Mucosa of descending colon (tissue), 3 donors: ENCODE measurements at regions not wholly inside any gene's neighbourhood (a gene's known extent, or its start where the extent isn't known, plus 50 kb on each side); places are given as distances from the start of the nearest gene placed in this dataset.

Experiments used
- ATAC-seq: fragments of 200-7000 bp; cut with Tn5 transposase; one replicate; pipeline ENCODE4 v1.9.1; 2020; ENCODE audit warnings: mild to moderate bottlenecking, moderate library complexity
- DNase-seq, 3 donors: peaks; one replicate each; pipeline ENCODE4 v3.0.0-alpha.2; 2020
- H3K36me3 ChIP-seq: fragments of 200-600 bp; one replicate; pipeline ENCODE4 v1.8.0; 2021; ENCODE audit warnings: low read depth, mild to moderate bottlenecking
- H3K4me1 ChIP-seq: fragments of 200-600 bp; one replicate; pipeline ENCODE4 v1.8.0; 2021; ENCODE audit warnings: low read depth, mild to moderate bottlenecking
- H3K4me3 ChIP-seq: fragments of 200-600 bp; one replicate; pipeline ENCODE4 v1.8.0; 2021; ENCODE audit warnings: mild to moderate bottlenecking
- H3K9me3 ChIP-seq: fragments of 200-600 bp; one replicate; pipeline ENCODE4 v1.8.0; 2021; ENCODE audit warnings: mild to moderate bottlenecking
- intact Hi-C, 2 donors: fragments of 100-400 bp; cut with DNase I in 1 of 2; cut with micrococcal nuclease in 1 of 2; formaldehyde crosslinking; loops; one replicate each; pipeline versions ENCODE4 v1.11.0 to v1.11.1; 2022; cut with DNase I, micrococcal nuclease
- TF ChIP-seq, protein P1 (sequence below): fragments of 200-600 bp; IDR thresholded peaks from one replicate; pipeline ENCODE4 v1.8.0; 2022; ENCODE audit warnings: antibody characterized with exemption, mild to moderate bottlenecking
- donor health status: DM: no; HTN: no; CAD: no; lungs with moderate emphysema.
- donor health status: DM: no; HTN: no; CAD: no.
- donor health status: DM: no; HTN: yes; CAD: no.

DNA sequence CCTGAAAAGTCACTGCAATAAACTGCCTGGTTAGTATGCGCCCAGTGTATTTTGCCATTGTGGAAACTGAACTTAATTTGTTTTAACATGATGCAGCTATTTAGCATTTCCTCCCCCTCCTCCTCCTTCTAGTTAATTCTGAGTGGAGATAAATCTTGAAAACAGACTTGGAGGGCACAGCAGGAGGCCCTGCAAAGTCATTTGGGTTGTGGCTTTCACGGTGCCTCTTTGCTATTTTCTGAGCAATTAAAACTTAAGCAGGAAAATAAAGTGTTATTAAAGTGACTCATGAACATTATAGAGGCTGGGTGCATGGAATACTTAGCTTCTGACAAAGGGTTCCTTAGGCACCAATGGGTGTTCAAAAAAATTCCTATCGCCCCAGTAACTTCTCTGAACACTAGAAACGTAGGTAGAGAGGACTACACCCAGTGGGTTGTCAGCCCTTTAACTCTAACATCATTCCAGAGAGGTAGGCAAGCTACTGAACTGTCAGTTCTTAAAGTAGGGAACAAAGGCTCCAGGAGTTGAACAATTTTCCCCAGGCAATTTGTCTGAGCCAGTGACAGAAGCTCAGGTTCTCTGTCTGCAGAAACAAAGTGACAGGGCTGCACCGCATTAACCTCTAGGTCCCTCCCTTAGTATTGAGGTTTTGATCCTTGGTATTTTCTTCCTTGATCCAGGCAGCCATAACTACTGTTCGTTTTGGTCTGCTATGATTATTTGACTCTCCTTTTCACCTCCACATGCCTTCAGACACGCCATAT, 158.3 kb upstream of the KIT start:
- intact Hi-C loops = no loop called here
- DNase-seq = no peak
- TF ChIP-seq, protein P1, sequence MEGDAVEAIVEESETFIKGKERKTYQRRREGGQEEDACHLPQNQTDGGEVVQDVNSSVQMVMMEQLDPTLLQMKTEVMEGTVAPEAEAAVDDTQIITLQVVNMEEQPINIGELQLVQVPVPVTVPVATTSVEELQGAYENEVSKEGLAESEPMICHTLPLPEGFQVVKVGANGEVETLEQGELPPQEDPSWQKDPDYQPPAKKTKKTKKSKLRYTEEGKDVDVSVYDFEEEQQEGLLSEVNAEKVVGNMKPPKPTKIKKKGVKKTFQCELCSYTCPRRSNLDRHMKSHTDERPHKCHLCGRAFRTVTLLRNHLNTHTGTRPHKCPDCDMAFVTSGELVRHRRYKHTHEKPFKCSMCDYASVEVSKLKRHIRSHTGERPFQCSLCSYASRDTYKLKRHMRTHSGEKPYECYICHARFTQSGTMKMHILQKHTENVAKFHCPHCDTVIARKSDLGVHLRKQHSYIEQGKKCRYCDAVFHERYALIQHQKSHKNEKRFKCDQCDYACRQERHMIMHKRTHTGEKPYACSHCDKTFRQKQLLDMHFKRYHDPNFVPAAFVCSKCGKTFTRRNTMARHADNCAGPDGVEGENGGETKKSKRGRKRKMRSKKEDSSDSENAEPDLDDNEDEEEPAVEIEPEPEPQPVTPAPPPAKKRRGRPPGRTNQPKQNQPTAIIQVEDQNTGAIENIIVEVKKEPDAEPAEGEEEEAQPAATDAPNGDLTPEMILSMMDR = no peak
- Histone ChIP-seq H3K4me3 (no peak overlapping the region), H3K36me3 (no peaks in the 10 kb centered on the region), H3K9me3 (no peaks in the 10 kb centered on the region), H3K4me1 (no peaks in the 10 kb centered on the region)
- ATAC-seq = no peak

DNA sequence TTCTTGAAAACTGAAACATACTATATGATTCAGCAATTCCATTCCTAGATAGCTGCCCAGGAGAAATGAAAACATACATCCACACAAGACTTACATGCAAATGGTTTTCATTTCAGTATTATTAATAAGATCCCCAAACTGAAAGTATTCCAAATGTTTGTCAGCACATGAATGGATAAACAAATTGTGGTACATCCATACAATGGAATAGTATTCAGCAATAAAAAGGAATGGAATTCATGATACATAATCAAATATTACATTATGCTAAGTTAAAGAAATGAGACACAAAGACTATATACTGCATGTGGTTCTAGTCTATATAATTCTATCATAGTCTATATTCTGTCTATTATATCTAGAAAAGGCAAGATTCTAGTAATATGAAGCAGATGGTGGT, 152.4 kb upstream of the KIT start:
- Histone ChIP-seq H3K9me3 (peaks cover 2% of the 10 kb centered on the region), H3K4me1 (no peaks in the 10 kb centered on the region), H3K36me3 (no peaks in the 10 kb centered on the region), H3K4me3 (no peak overlapping the region)
- TF ChIP-seq, protein P1 = no peak
- ATAC-seq = no peak
- DNase-seq = no peak
- intact Hi-C loops = no loop called here

DNA sequence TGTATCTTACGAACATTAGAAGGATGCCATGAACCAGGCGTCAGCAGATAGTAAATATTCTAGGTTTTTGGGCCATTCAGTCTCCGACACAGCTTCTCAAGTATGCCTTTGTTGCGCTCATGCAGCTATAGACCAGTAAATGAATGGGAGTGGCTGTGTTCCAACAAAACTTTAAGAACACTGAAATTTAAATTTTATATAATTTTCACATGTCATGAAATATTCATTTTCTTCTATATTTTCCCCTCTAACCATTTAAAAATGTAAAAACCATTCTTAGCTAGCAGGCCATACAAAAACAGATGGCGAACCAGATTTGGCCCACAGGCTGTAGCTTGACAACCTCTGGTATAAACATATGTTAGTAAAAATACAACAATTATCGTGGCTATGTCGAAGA, 151.8 kb upstream of the KIT start:
- intact Hi-C loops = no loop called here
- no peaks in the 10 kb centered on the region for H3K4me1 ChIP-seq
- TF ChIP-seq, protein P1 = no peak
- DNase-seq (no peak), ATAC-seq (no peak)
- peaks cover 2% of the 10 kb centered on the region for H3K9me3 ChIP-seq
- no peak overlapping the region for H3K4me3 ChIP-seq
- H3K36me3 ChIP-seq = no peaks in the 10 kb centered on the region

DNA sequence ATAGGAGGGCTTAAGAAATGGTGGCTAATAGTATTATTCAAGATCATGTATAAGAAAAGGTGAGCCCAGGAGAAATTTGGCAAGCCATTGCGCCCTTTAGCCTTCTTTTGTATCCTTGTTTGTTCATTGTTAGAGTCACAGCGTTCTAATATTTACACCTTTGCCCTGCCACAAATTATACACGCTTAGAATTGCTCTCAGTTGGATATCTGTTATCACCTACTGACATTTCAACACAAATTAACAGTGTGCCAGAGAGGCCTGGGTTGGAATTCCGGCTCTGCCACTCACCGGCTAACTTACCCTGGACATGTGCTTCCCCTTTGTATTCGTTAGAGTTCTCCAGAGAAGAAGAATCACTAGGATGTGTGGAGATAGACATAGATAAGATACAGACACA, 148.7 kb upstream of the KIT start:
- no peak for ATAC-seq

DNA sequence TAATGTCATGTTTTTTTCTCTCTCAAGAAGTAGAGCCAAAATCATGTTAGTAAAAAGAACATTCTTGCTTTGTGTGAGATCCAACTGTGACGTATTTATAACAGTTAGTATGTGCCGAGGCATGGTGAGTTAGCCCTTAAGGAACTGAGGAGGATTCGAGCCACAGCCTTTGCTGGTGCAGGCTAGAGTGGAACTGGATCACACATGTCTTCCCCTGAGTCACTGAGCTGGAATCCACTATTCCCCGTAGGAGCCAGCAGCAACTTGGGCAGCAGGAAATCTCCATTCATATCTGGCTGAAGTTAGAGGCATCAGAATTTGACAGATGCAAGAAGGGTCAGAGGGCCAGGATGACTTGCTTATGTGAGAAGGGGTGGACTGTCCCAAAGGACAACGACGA, 144.6 kb upstream of the KIT start:
- Histone ChIP-seq H3K9me3 (no peaks in the 10 kb centered on the region), H3K36me3 (no peaks in the 10 kb centered on the region), H3K4me1 (no peaks in the 10 kb centered on the region), H3K4me3 (no peak overlapping the region)
- ATAC-seq (no peak), DNase-seq (no peak)
- intact Hi-C loops = no loop called here
- TF ChIP-seq, protein P1 = no peak

More for the DNA sequence above, 148.7 kb upstream of the KIT start:
- intact Hi-C loops = no loop called here
- TF ChIP-seq, protein P1 = no peak
- Histone ChIP-seq H3K4me1 (no peaks in the 10 kb centered on the region), H3K4me3 (no peak overlapping the region), H3K9me3 (peaks cover 2% of the 10 kb centered on the region), H3K36me3 (no peaks in the 10 kb centered on the region)
- no peak for DNase-seq
